ENCODE measurements at regions not wholly inside any gene's neighbourhood (a gene's known extent, or its start where the extent isn't known, plus 50 kb on each side); places are given as distances from the start of the nearest gene placed in this dataset.

DNA sequence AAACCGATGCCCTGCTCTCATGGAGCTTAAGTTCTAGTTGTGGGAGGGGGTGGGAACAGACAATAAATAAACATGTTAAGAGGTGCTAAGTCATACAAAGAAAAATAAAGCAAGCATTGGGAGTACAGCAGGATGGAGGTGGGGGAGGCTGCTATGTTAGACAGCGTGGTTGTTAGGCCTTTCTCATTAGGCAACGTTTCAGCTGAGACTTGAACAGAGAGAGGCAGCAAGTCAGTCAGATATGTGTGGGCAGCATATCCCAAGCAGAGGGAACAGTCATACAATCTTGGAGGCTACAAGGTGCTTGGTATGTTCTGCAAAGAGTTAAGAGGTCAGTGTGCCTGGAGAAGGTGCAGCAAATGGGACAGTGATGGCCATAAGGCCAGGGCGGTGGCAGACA is 97.7 kb upstream of the CCDC196 start:
- H3K9me3 ChIP-seq = no peaks in the 10 kb centered on the region
- no peak for DNase-seq
- intact Hi-C loops (cut with DNase I; ENCODE audit: low total_unique reads) = no loop called here

DNA sequence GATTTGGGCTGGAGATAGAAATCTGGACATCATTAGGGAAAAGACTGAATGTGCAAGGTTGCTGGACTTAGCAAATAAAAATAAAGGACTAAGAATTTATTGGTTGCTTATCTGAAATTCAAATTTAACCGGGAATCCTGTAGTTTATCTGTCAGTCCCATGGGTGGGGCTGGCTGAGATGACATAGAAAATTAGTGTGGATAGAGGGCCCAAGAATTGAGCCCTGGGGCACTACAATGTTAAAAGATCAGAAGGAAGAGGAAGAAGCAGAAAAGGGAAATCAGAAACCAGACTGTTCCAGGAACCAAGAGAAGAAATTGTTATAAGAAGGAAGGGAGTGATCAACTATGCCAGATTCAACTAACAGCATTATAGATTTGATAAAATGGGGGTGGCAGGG is 96.7 kb upstream of the CCDC196 start:
- no peak overlapping the region for H3K4me3 ChIP-seq
- TF ChIP-seq POLR2A (IDR thresholded peaks at IDR 0.05) = no peak
- TF ChIP-seq, protein P1, sequence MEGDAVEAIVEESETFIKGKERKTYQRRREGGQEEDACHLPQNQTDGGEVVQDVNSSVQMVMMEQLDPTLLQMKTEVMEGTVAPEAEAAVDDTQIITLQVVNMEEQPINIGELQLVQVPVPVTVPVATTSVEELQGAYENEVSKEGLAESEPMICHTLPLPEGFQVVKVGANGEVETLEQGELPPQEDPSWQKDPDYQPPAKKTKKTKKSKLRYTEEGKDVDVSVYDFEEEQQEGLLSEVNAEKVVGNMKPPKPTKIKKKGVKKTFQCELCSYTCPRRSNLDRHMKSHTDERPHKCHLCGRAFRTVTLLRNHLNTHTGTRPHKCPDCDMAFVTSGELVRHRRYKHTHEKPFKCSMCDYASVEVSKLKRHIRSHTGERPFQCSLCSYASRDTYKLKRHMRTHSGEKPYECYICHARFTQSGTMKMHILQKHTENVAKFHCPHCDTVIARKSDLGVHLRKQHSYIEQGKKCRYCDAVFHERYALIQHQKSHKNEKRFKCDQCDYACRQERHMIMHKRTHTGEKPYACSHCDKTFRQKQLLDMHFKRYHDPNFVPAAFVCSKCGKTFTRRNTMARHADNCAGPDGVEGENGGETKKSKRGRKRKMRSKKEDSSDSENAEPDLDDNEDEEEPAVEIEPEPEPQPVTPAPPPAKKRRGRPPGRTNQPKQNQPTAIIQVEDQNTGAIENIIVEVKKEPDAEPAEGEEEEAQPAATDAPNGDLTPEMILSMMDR (IDR thresholded peaks at IDR 0.05) = no peak
- no peaks in the 10 kb centered on the region for H3K9me3 ChIP-seq
- intact Hi-C loops (cut with DNase I; ENCODE audit: low total_unique reads) = no loop called here
- H3K27me3 ChIP-seq = no peaks in the 10 kb centered on the region
- H3K27ac ChIP-seq = no peak overlapping the region
- H3K36me3 ChIP-seq = no peaks in the 10 kb centered on the region
- no peaks in the 10 kb centered on the region for H3K4me1 ChIP-seq
- DNase-seq = no peak

More for the DNA sequence above, 97.7 kb upstream of the CCDC196 start:
- Histone ChIP-seq H3K36me3 (no peaks in the 10 kb centered on the region), H3K4me3 (no peak overlapping the region), H3K4me1 (no peaks in the 10 kb centered on the region), H3K27me3 (no peaks in the 10 kb centered on the region), H3K27ac (no peak overlapping the region)
- TF ChIP-seq, protein P1 (IDR thresholded peaks at IDR 0.05) = no peak
- TF ChIP-seq POLR2A (IDR thresholded peaks at IDR 0.05) = no peak

DNA sequence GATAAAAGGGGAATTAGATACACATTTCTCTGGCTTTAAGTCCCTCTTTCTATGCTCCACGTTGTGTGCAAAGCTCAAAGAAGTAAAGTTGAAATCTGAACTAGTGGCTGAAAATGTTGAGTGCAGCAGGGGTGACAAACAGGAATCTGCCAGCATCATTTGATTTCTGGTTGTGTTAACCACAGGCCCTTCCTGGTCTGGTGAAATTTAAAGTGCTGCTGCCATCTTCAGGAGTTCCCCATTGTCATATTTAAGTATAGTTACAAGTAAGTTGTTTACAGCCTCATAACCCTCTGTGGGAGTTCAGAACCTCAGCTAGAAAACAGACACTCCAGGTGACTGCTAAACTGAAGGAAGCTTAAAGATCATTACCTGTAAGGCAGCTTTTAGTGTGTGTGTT is 90.9 kb upstream of the CCDC196 start:
- no peak for DNase-seq
- intact Hi-C loops (cut with DNase I; ENCODE audit: low total_unique reads) = no loop called here
- no peaks in the 10 kb centered on the region for H3K9me3 ChIP-seq

GRCh38 chr14:66396164-66396563 is 90.0 kb upstream of the CCDC196 start:
- no peaks in the 10 kb centered on the region for H3K4me1 ChIP-seq
- intact Hi-C loops (cut with DNase I; ENCODE audit: low total_unique reads) = no loop called here

More for the DNA sequence above, 90.9 kb upstream of the CCDC196 start:
- H3K36me3 ChIP-seq = no peaks in the 10 kb centered on the region
- H3K4me3 ChIP-seq = no peak overlapping the region
- no peaks in the 10 kb centered on the region for H3K4me1 ChIP-seq
- H3K27ac ChIP-seq = no peak overlapping the region
- no peaks in the 10 kb centered on the region for H3K27me3 ChIP-seq
- TF ChIP-seq, protein P1 (IDR thresholded peaks at IDR 0.05) = no peak
- no peak for TF ChIP-seq POLR2A (IDR thresholded peaks at IDR 0.05)

DNA sequence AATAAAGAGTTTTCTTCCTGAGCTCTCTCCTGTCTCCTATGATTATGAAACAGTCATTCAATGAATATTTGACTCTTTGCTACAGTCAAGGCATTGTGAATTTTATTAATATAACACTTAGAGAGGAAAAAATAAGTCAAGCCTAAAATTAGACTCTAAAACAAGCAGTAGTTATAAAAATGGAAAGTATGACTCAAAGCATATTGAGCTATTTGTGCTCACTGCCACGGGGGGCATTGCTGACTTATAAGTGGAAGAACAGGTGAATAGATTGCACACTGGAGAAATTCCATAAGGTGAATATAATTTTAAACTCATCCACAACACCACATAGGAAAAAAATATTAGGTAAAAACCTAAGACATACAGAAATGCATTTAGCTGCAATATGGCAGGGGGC is 87.7 kb upstream of the CCDC196 start:
- Histone ChIP-seq H3K9me3 (no peaks in the 10 kb centered on the region), H3K4me3 (no peak overlapping the region), H3K36me3 (no peaks in the 10 kb centered on the region), H3K27me3 (no peaks in the 10 kb centered on the region), H3K4me1 (no peaks in the 10 kb centered on the region), H3K27ac (no peak overlapping the region)
- TF ChIP-seq POLR2A (IDR thresholded peaks at IDR 0.05) = no peak
- TF ChIP-seq, protein P1 (IDR thresholded peaks at IDR 0.05) = no peak
- intact Hi-C loops (cut with DNase I; ENCODE audit: low total_unique reads) = no loop called here
- no peak for DNase-seq

More at GRCh38 chr14:66396164-66396563, 90.0 kb upstream of the CCDC196 start:
- Histone ChIP-seq H3K4me3 (no peak overlapping the region), H3K36me3 (no peaks in the 10 kb centered on the region), H3K9me3 (no peaks in the 10 kb centered on the region), H3K27me3 (no peaks in the 10 kb centered on the region), H3K27ac (no peak overlapping the region)
- no peak for TF ChIP-seq POLR2A (IDR thresholded peaks at IDR 0.05)
- TF ChIP-seq, protein P1 (IDR thresholded peaks at IDR 0.05) = no peak
- no peak for DNase-seq

Data from uterus (tissue), 3 donors.